HG03571 (cell line): ENCODE measurements at regions not wholly inside any gene's neighbourhood (a gene's known extent, or its start where the extent isn't known, plus 50 kb on each side); places are given as distances from the start of the nearest gene placed in this dataset.
"Not testable (repeated sequence)": the region's sequence is repeated elsewhere in the genome, so short reads cannot be mapped to it uniquely, and the experiment has no call there.

Experiments used
- ATAC-seq: cut with Tn5 transposase; IDR thresholded peaks from one replicate; pipeline ENCODE4 v1.9.1; 2021; ENCODE audit not compliant: unreplicated experiment

DNA sequence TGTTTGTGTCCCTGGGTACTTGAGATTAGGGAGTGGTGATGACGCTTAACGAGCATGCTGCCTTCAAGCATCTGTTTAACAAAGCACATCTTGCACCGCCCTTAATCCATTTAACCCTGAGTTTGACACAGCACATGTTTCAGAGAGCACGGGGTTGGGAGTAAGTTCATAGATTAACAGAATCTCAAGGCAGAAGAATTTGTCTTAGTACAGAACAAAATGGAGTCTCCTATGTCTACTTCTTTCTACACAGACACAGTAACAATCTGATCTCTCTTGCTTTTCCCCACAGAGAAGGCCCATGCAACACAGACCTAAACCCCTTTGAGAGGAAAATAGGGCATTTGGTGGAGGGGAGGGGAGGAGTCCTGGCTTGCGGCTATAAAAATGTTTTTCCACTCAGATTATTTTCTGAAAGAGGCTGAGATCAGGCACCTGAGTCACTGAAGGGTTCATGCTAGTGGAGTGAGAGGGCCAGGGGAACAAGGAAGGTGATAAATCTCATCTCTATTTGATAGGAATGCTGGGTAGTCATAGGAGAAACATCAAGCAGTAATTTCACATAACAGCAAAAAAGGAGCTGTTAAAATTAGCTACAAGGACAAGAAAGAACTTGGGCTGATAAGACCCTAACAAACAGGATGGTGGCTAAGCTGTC is 136.9 kb downstream of the OR2B2 start:
- ATAC-seq: not testable (repeated sequence)

GRCh38 chr6:27774264-27774600 is 138.0 kb downstream of the OR2B2 start:
- ATAC-seq: not testable (repeated sequence)

- ATAC-seq: not testable (repeated sequence)
Observed at GRCh38 chr6:27773542-27774263, 138.5 kb downstream of the OR2B2 start.

DNA sequence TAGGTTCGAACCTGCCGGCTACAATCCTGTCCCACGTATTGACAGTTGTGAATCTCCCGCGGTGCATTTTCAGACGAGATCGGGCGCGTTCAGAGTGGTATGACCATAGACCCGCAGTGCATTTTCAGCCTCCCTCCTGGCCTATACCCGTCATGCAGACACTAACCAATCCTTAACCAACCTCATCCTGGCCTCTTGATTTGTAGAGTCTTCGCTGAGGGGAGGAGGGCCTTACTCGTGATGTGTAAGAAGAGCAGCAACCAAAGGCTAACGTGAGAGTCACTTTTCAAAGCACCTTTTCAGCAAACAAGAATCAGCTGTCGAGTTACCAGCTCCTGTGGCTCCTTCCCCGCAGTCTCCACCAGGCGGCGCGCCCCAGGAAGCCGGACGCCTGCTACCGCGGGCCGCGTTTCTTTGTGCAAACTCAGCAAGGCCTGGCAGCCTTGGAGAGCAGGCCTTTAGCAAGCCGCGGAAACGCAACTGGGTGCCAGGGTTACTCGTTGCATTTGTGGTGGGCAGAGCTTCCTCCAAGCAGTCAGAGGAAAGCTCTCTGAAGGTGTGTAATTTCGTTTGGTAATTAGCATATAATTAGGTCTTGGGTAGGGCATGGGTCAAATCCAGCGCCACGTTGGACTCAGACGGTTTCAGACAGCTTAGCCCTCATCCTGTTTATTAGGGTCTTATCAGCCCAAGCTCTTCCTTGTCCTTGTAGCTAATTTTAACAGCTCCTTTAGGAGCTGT is 139.8 kb downstream of the OR2B2 start:
- no peak for ATAC-seq

GRCh38 chr6:27771235-27771634 is 141.0 kb downstream of the OR2B2 start:
- no peak for ATAC-seq

DNA sequence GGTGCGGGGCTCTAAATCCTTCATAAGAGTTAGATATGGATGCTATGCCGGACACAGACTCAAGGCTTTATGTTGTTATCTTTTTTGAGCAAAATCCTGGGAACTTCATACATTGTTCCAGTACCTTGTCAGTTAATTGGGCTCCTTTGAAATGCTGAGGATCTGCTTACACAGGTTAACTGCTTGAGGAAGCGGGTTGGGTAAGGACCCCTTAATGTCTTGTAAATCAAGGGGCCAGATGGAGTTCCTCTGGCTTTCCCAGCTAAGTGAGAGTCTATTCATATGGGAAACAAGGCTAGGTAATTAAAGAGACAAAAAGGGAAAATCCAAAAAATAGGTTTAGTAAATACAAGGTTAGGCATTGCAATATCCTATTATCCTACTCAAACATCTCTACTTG is 141.5 kb downstream of the OR2B2 start:
- no peak for ATAC-seq

- no peak for ATAC-seq
Observed at GRCh38 chr6:27768556-27768955, 143.6 kb downstream of the OR2B2 start.

DNA sequence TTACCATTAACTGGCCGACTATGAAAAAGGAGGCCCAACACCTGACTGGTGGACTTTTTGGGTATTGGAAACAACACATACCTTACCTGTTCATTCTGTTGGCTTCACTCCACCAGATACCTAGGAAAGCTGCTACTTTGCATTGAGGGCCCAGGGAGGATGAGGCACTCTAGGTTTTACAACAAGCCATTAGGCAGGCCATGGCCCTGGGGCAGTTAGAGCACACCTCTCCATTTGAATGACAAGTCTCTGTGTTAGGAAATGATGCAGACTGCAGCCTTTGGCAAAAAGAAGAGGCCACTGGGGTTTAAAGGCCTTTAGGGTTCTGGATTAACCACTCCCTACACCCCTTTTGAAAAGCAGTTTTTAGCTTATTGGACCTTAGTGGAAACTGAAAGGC is 144.3 kb downstream of the OR2B2 start:
- no peak for ATAC-seq

DNA sequence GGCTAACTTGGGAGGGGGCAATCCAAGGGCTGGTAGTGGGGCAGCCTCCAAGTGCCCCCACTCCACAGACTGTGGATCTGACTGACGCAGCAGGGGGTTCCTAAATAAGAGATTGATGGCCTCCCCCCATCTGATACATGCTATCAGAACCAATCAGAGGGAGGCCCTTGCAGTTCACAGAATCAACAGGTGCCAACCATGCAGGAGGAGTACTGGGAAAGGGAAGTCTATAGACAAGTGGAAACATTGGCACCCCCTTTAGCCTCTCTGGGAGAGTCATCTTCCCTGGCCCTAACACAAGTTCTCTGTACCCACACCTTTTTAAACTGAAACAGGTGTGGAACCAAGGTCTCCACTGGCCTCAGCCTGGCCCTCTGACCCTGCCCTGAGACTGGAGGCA is 145.8 kb downstream of the OR2B2 start:
- ATAC-seq: no peak

DNA sequence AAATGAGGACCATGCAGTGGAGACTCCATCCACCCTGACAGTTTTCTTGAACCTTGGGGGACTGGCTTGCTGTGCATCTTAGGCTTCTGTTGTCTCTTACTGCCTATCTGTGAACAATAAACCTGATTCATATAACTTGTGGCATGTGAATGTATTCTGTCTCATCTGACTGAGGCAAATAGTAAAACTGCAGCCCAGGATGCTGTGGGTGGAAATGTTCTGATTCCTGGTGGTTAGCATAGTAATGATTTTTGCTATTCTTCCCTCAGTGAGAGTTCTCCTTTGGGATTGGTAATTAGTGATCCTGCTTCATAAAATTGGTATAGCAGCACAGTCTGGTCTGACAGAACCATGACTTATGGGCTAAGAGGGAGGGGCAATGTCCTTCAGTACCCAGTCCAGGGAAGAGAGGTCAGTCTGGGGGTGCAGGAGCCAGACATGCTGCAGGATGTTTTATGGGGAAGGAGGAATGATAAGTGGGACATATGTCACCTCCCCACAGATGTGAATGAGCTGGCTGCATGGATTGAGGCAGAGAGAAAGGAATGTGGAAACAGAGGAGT is 147.1 kb downstream of the OR2B2 start:
- no peak for ATAC-seq

GRCh38 chr6:27761391-27761790 is 150.8 kb downstream of the OR2B2 start:
- no peak for ATAC-seq

DNA sequence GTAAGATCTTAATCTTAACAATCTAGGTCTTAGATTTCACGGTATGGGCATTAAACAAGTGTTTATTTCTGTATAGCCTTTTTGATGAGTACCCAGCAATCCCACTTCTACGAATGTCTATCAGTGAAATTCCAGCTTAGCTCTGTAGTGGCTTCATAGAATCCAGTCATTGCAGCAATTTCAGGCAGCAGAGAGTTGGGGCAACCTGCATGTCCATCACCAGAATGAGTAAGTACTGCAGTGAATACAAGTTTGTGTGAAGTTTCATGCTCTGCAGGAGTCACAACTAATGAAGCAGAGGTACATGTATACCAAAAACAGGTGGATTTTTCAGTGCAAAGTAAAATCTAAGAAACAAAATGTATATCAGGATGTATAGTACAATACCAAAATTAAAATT is 151.7 kb downstream of the OR2B2 start:
- no peak for ATAC-seq

GRCh38 chr6:27759930-27760329 is 152.3 kb downstream of the OR2B2 start:
- no peak for ATAC-seq

GRCh38 chr6:27758491-27758890 is 153.7 kb downstream of the OR2B2 start:
- ATAC-seq: no peak

GRCh38 chr6:27757307-27757706 is 154.9 kb downstream of the OR2B2 start:
- no peak for ATAC-seq

- ATAC-seq: no peak
Observed at GRCh38 chr6:27755768-27756167, 156.4 kb downstream of the OR2B2 start.

DNA sequence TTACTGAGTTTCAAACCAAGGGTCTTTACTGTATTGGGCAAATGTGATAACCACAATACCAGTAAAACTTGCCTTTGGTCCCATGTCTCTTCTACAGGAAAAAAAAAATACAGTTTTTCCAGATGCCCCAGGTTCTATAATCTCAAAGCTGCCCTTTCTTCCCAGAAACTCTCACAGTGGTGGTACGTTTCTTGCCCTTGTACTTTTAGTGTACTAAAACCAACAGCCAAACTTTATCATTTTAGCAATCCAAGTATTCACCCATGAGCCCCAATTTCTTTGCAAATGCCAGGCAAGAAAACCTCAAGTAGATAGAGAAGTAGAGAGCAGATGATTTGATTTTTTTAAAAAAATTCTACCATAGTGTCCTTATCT is 157.8 kb downstream of the OR2B2 start:
- no peak for ATAC-seq

DNA sequence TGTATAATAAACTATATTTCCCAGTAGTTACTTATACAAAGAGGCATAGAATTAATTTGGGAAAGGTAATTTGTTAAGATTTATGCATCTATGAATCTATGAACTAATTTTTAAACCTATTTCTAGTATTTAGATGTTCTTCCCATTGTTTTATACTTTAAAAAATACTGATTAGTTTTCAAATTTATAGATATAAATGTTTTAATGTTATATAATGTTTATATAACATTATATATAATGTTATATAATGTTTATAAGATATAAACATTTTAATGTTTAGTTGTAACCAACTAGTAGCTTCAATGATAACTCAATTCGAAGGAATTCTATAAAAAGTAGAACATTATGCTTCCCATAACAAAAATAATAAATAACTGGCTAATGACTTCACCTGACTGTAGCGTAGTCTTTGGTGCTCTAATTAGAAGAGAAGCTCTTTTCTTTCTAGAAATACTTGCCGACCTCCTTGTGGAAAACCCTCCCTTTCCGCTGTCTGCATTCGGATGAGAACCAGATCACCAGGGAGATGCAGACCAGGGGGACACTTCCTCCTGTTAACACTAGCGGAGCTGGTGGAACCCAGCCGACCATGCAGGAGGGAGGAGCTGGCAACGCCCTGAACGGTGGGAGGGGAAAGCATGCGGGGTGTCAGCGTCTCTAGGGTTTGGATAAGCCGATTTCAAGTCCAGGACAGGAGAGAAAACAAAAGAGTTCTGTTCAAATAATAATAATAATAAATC is 158.4 kb downstream of the OR2B2 start:
- peak; percentile 40 for ATAC-seq

- peak; percentile 8 for ATAC-seq
Observed at GRCh38 chr6:27752038-27752885, 159.9 kb downstream of the OR2B2 start.

DNA sequence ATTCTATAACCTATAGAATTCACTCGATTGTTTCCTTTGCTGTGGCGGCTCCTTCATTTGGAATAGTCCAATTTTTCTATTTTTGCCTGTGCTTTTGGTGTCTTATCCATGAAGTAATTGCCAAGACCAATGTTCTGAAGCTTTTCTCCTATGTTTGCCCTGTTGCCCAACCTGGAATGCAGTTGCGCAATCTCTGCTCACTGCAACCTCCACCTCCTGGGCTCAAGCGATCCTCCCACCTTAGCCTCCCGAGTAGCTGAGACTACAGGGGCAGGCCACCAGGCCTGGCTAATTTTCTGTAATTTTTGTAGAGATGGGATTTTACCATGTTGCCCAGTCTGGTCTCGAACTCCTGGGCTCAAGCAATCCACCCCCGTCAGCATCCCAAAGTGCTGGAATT is 163.5 kb downstream of the OR2B2 start:
- no peak for ATAC-seq
